ENCODE measurements at regions not wholly inside any gene's neighbourhood (a gene's known extent, or its start where the extent isn't known, plus 50 kb on each side); places are given as distances from the start of the nearest gene placed in this dataset.

GRCh38 chr18:39271654-39272053, 1706.1 kb upstream of the CELF4 start:
- no peak for TF ChIP-seq CTCF (IDR thresholded peaks at IDR 0.05; ENCODE audit: low read depth, low read length)
- no peak for TF ChIP-seq POLR2A (IDR thresholded peaks at IDR 0.05; ENCODE audit: extremely low read depth, insufficient read length)
